ENCODE measurements at regions not wholly inside any gene's neighbourhood (a gene's known extent, or its start where the extent isn't known, plus 50 kb on each side); places are given as distances from the start of the nearest gene placed in this dataset.
"Not testable (repeated sequence)": the region's sequence is repeated elsewhere in the genome, so short reads cannot be mapped to it uniquely, and the experiment has no call there.

GRCh38 chr16:18263046-18263445 lies 73.5 kb downstream of the NPIPA8 start:
- not testable (repeated sequence) for DNase-seq

GRCh38 chr16:18261848-18262247 lies 74.7 kb downstream of the NPIPA8 start:
- not testable (repeated sequence) for DNase-seq

GRCh38 chr16:18259496-18260176 lies 76.9 kb downstream of the NPIPA8 start:
- DNase-seq: not testable (repeated sequence)

- not testable (repeated sequence) for DNase-seq
These were observed 83.6 kb downstream of the NPIPA8 start for GRCh38 chr16:18252943-18253342.

- DNase-seq: not testable (repeated sequence)
These were observed 106.0 kb downstream of the NPIPA8 start for GRCh38 chr16:18230505-18230904.

- not testable (repeated sequence) for DNase-seq
These were observed 114.2 kb downstream of the NPIPA8 start for GRCh38 chr16:18222054-18223009.

- DNase-seq: not testable (repeated sequence)
These were observed 118.8 kb downstream of the NPIPA8 start for GRCh38 chr16:18217741-18218140.

GRCh38 chr16:18216814-18217213 lies 119.7 kb downstream of the NPIPA8 start:
- DNase-seq: not testable (repeated sequence)

GRCh38 chr16:18213810-18214209 lies 122.7 kb downstream of the NPIPA8 start:
- not testable (repeated sequence) for DNase-seq

GRCh38 chr16:18211505-18211904 lies 125.0 kb downstream of the NPIPA8 start:
- not testable (repeated sequence) for DNase-seq

- DNase-seq: not testable (repeated sequence)
These were observed 131.8 kb downstream of the NPIPA8 start for GRCh38 chr16:18204786-18205185.

- not testable (repeated sequence) for DNase-seq
These were observed 132.2 kb downstream of the NPIPA8 start for GRCh38 chr16:18204309-18204708.

GRCh38 chr16:18201511-18201910 lies 135.0 kb downstream of the NPIPA8 start:
- DNase-seq: not testable (repeated sequence)

GRCh38 chr16:18192389-18192788 lies 144.1 kb downstream of the NPIPA8 start:
- not testable (repeated sequence) for DNase-seq

- not testable (repeated sequence) for DNase-seq
These were observed 146.4 kb downstream of the NPIPA8 start for GRCh38 chr16:18190179-18190578.

GRCh38 chr16:18184755-18185154 lies 151.8 kb downstream of the NPIPA8 start:
- DNase-seq: not testable (repeated sequence)

- not testable (repeated sequence) for DNase-seq
These were observed 155.5 kb downstream of the NPIPA8 start for GRCh38 chr16:18181028-18181427.

- not testable (repeated sequence) for DNase-seq
These were observed 162.5 kb downstream of the NPIPA8 start for GRCh38 chr16:18173945-18174497.

GRCh38 chr16:18162293-18162692 lies 174.2 kb downstream of the NPIPA8 start:
- DNase-seq: not testable (repeated sequence)

- DNase-seq: not testable (repeated sequence)
These were observed 175.3 kb downstream of the NPIPA8 start for GRCh38 chr16:18161224-18161623.

- not testable (repeated sequence) for DNase-seq
These were observed 177.4 kb downstream of the NPIPA8 start for GRCh38 chr16:18159185-18159584.

GRCh38 chr16:18157854-18158253 lies 178.7 kb downstream of the NPIPA8 start:
- not testable (repeated sequence) for DNase-seq

GRCh38 chr16:18152832-18153231 lies 183.7 kb downstream of the NPIPA8 start:
- DNase-seq: not testable (repeated sequence)

All from CD4-positive, alpha-beta T cell treated with Interleukin-17A for 4 hours (primary cell).